NCI-H82 (cell line): ENCODE measurements at regions not wholly inside any gene's neighbourhood (a gene's known extent, or its start where the extent isn't known, plus 50 kb on each side); places are given as distances from the start of the nearest gene placed in this dataset.

ENCODE experiments used
- DNase-seq: peaks from one replicate; lab custom pipeline; 2025; lab: John Stamatoyannopoulos, UW

DNA sequence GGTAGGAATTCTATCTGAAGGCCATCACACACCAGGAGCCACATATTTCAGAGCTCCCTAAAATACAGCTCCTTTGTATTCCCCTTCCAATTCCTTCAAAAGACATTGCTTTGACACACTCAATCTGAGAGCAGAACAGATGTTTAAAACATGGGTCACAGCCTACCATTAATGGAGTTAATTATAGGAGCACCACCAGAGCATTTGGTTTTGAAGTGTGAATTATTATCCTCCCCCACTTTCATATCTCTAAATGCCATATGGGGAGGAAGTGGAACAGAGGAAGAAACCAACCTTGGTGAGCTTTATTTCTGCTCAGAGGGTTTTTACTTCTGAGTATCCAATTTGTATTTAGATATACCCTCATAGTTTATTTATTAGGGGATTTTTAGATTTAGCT lies 50.7 kb upstream of the TNFRSF21 start:
- DNase-seq: no peak

DNA sequence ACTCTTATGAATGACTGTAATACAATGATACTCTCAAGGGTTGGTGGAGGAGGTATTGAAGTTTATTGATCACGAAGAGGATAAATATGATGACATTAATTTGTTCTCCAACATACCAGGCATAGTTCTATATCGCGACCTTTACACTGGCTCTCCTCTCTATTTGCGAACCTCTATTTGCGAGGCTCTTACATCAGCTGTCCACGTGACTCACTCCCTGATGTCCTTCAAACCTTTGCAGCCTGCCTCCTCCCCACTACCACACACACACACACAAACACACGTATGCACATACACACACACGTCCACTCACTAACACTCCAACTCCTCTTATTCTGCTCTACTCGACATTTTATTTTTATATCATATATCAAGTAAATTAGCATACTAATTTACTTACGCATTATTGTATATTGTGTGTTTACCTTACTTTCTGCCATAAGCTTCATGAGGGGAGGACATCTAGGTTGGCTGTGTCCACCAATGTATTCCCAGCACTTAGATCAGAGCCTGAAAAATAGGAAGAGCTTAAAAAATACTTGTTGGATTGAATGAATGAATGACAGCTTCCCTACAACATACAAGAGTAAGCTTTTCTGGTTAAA lies 53.3 kb upstream of the TNFRSF21 start:
- no peak for DNase-seq

GRCh38 chr6:47363736-47364135 lies 54.0 kb upstream of the TNFRSF21 start:
- no peak for DNase-seq

- no peak for DNase-seq
These were observed 56.7 kb upstream of the TNFRSF21 start for GRCh38 chr6:47366335-47366890.

DNA sequence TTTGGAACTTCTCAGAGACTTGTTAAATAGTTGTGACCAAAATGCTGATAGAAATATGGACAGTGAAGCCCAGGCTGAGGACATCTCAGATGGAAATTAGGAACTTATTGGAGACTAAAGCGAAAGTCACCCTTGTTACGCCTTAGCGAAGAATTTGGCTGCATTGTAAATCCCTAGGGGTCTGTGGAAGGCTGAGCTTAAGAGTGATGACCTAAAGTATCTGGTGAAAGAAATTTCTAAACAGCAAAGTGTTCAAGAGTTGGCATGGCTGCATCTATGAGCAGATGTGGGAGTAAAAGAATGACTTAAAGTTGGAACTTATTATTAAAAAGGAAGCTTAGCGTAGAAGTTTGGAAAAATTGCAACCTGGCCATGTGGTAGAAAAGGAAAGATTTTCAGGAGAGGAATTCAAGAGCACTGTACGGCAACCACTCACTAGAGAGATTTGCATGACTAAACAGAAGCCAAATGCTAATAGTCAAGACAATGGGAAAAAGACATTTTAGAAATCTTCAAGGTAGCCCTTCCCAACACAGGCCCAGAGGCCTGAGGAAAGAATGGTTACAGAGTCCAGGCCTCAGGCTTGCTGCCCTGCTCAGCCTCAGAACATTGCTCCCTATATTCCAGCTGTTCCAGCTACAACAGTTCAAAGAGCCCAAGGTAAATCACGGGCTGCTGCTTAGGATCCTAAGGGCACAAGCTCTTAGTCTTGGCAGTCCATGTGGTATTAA lies 61.6 kb upstream of the TNFRSF21 start:
- no peak for DNase-seq

DNA sequence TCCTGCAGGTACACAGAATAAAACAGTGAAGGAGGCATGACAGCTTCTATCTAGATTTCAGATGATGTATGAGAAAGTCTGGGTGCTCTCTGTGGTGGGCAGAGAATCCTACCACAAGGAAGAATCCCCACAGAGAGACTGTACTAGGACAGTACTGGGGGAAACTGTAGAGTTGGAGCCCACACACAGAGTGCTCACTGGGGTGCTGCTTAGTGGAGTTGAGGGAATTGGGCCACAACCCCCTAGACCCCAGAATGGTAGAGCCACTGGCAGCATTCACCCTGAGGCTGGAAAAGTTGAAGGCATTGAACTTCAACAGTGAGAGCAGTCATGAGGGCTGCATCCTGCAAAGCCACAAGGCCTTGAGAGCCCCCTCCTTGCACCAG lies 62.2 kb upstream of the TNFRSF21 start:
- DNase-seq: no peak

DNA sequence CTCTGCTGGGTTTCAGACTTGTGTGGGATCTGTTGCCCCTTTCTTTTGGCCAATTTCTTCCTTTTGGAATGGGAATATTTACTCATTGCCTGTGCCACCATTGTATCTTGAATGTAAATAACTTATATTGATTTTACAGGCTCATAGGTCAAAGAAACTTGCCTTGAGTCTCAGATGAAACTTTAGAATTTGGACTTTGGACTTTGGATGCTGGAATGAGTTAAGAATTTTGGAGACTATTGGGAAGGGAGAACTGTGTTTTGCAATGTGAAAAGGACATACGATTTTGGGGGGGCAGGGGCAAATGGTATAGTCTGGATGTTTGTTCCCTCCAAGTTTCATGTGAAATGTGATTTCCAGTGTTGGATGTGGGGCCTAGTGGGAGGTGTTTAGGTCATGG lies 62.6 kb upstream of the TNFRSF21 start:
- no peak for DNase-seq

DNA sequence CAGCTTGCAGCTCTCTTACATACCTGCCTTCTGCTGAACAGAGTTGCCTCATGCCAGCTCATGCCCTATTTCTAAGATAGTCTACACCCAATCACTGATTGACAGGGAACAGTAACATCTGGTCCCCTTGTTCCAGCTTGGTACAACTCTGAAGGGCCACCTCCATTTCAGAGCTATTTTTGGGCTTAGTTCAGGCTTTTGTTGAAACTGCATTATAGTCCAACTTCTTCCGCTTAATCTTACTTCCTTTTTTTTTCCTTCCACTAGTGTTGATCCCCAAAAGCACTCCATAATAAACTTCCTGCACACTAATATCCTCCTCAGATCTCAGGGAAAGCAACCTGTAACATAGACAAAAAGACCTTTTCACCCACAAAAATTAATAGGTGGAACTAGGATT lies 65.7 kb upstream of the TNFRSF21 start:
- DNase-seq: no peak

DNA sequence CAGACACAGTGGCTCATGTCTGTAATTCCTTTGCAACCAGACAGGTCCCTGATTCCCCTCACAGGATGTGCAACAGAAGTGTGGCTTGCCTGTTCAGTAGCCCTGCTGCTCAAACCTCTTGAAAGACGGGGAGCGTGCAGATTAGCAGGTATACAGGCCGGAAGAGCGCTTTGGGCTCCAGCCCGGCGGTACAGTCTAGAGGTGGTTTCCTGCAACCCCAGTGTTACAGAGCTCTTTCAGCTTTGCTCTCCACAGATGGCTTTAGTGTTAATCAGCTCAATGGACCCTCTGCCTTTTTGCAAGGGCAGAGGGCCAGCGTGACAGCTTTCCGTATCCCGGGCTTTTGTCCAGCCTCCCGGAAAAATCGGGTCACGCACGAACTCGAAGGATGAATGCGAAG lies 67.2 kb upstream of the TNFRSF21 start:
- DNase-seq: peak; percentile 82

GRCh38 chr6:47377971-47378370 lies 68.3 kb upstream of the TNFRSF21 start:
- DNase-seq: no peak

DNA sequence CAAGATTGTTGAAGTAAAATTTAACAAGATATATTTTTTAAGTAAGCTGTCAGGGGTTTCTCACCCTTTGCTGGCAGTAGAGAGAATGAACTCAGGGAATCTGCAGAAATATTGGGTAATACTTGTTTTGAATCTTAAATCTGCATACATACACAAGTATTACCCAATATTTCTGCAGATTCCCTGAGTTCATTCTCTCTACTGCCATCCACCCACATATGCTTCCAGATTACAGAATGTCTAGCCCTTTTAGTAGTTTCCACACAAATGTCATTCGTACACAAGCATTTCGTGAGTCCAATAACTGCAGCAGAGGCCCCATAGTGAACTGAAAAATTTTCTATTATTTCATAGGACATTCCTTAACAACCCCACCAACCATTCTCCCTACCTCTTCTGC lies 69.6 kb upstream of the TNFRSF21 start:
- no peak for DNase-seq

GRCh38 chr6:47380251-47380650 lies 70.5 kb upstream of the TNFRSF21 start:
- DNase-seq: no peak

DNA sequence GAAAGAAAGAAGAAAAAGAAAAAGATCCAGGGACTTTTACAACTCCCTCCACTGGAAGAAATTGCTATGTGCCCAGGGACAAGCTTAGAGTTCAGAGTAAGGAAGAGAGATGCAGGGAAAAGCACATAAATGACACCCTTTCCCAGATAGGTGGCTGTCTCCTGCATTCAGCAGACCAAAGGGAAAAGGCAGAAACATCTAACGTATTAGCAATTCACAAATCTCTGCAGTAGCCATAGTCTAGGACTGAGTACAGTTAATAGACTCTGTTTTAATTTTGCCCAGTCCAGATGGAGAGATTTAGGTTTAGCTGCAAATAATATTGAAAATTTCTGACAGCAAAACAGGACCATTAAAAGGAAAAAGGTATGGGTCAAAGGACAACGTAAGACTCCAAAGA lies 71.3 kb upstream of the TNFRSF21 start:
- DNase-seq: no peak

DNA sequence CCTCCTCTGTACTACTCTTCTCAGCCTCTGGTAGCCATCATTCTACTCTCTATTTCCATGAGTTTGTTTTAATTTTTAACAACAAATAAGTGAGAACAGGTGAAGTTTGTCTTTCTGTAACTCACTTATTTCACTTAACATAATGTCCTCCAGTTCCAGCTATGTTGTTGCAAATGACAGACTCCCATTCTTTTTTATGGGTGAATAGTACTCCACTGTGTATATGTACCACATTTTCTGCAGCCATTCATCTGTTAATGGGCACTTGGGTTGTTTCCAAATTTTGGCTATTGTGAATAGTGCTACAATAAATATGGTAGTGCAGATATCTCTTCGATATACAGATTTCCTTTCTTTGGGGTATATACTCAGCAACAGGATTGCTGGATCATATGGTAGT lies 73.7 kb upstream of the TNFRSF21 start:
- DNase-seq: no peak

- DNase-seq: no peak
These were observed 82.0 kb upstream of the TNFRSF21 start for GRCh38 chr6:47391675-47392074.

DNA sequence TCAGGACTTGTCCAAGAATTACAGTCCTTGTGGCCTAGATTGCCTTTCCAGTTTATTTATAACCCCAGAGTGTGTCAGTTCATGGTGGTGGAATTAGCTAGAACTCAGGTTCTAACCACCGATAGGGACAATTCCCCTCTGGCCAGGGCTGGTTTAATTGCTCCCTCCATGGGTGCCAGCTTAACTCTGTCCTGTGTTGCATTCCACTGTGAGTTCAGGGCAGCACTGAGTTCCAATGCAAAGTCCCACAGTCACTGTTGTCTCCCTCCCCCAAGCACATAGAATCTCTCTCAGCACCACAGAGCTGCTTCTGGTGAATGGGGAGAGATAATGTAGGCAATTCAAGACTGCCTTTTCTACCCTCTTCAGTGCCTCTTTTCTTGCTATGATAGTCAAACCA lies 82.5 kb upstream of the TNFRSF21 start:
- DNase-seq: no peak

- no peak for DNase-seq
These were observed 81.1 kb upstream of the CD2AP start for GRCh38 chr6:47396401-47397069.

DNA sequence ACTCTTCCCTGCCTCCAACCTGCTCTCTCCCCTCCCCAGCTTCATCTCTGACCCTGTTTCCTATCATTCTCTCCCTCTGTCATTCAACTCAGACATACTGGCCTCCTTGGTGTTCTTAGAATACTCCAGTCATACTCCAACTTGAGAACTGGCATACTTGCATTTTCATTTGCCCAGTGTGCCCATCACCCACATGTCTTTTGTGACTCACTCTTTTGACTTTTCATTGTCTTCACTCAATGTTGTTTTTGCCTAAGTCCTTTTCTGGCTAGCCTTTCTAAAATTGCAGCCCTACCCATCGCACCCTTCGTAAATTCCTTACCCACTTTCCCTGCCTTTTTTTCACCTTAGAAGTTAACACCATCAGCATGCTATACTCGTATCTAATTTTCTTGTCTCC lies 77.0 kb upstream of the CD2AP start:
- no peak for DNase-seq

DNA sequence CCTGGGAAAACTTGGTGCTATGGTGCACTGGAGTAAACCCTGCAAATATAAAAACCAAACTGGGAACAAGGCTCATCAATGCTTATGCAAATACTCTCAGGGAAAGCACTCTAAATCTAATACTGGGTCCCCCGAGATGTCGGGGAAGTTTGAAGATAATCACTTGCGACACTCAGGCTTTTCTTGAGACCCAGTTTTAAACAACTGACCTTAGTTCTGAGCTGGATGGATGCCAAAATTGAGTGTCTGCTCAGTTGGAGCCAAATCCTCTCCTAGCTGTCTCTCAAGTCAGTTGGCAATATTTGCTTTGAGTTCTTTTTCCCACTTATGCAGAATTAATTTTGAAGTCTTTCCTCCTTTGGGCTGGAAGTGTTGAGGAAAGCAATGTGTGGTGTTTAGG lies 75.5 kb upstream of the CD2AP start:
- DNase-seq: peak; percentile 52

DNA sequence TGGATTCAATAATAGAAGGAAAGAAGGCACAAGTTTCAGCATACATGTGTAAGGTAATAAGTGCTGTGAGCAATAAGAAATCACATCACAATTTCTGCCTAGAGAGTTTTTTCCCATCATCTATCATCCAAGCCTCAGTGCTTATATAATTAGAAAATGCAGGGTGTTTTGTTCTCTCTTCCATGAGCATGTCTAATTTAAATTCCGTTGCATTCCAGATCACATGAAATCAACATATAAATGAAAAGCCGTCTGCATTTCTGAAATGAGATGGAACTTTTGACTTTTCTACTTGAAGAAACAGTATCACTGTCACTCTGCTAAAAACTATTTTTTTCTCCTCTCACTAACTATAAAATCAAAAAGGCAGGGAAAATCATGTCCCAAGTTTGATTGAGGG lies 74.5 kb upstream of the CD2AP start:
- DNase-seq: no peak

DNA sequence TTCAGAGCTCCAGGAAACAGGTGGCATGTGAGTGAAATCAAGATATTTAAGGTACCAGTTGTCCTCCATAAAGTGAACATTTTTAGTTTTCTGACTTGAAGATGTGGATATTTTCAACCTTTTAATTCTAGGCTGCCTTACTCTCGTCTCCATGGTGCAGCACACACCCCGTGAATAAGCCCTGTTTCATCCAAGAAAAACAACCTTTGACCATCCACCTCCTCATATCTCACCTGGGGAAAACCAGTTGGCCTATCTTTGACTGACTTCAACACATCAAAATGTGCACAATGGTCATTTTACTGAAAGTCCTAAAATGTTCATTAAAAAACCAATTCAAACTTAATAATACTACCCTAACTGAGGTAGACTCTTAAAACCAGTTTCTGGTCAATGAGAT lies 73.8 kb upstream of the CD2AP start:
- DNase-seq: no peak

DNA sequence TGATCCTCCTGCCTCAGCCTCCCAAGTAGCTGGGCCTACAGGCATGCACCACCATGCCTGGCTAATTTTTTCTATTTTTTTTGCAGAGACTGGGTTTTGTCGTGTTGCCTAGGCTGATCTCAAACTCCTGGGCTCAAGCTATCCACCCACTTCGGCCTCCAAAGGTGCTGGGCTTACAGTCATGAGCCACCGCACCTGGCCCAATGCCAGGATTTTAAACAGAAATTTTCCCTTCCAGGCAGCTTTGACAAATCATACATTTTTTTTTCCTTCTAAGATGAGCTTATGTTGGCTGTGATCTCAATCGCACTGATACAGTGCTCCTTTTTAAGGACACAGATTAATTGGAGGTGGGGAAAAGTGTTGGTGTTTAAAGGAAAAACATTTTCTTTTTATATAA lies 73.2 kb upstream of the CD2AP start:
- DNase-seq: no peak

DNA sequence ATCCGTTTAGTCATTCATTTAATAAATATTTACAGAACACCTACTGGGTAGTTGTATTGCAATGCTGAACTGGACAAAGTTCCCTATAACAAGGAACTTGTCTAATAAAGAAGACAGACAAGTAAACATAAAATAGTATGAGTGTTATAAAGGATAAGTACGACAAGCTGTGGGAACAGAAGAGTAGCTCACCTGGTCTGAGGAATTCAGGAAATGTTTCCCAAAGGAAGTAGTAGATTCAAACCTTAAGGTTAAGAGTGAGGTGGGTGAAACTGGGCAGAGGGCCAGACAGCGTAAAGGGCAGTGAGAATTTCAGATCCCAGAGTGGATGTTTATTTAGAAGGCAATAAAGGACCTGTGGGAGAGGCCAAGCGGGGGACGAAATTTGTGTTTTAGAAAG lies 72.3 kb upstream of the CD2AP start:
- no peak for DNase-seq
